PC-3 (cell line): ENCODE measurements at regions not wholly inside any gene's neighbourhood (a gene's known extent, or its start where the extent isn't known, plus 50 kb on each side); places are given as distances from the start of the nearest gene placed in this dataset.

Source experiments
- ATAC-seq: fragments of 200-7000 bp; cut with Tn5 transposase; 2 replicates; pipeline ENCODE4 v1.9.1; 2020; ENCODE audit warnings: mild to moderate bottlenecking, moderate library complexity
- BruUV-seq: library from RNA; stranded (reverse); fragments of 400-500 nt; replicated peaks from 2 replicates; lab custom pipeline; 2021; lab: Mats Ljungman, UMichigan
- CTCF ChIA-PET: fragments of 300-600 bp; sonication (Branson Sonifier 250); formaldehyde crosslinking; loops from one replicate; lab custom pipeline; 2022; ENCODE audit warnings: antibody characterized with exemption; lab: Charles Lee
- POLR2A ChIA-PET: fragments of 300-600 bp; sonication (Branson Sonifier 250); formaldehyde crosslinking; loops from one replicate; lab custom pipeline; 2022; ENCODE audit warnings: antibody characterized with exemption; ENCODE audit not compliant: unreplicated experiment; lab: Charles Lee
- DNase-seq: peaks from one replicate; pipeline ENCODE4 v3.0.0-alpha.2; 2015
- H2AFZ ChIP-seq: fragments of 300-600 bp; sonication (generic); 2 replicates; pipeline ENCODE4 v1.6.0; 2016; ENCODE audit warnings: antibody characterized with exemption, low read length
- H3F3A ChIP-seq: fragments of 300-600 bp; sonication (generic); one replicate; pipeline ENCODE4 v1.6.0; 2017; ENCODE audit warnings: antibody characterized with exemption, low read length, control low read depth, mild to moderate bottlenecking; ENCODE audit not compliant: unreplicated experiment
- H3K27ac ChIP-seq: fragments of 300-600 bp; sonication (generic); 2 replicates; pipeline ENCODE4 v1.5.1; 2016; ENCODE audit warnings: mild to moderate bottlenecking, low read length
- H3K27me3 ChIP-seq: fragments of 300-600 bp; sonication (generic); 2 replicates; pipeline ENCODE4 v1.6.1; 2016; ENCODE audit warnings: low read length, mixed read lengths
- H3K36me3 ChIP-seq: fragments of 300-600 bp; sonication (generic); 2 replicates; pipeline ENCODE4 v1.6.1; 2016; ENCODE audit warnings: low read depth, mixed run types, low read length, mixed read lengths
- H3K4me1 ChIP-seq: fragments of 300-600 bp; sonication (generic); 2 replicates; pipeline ENCODE4 v1.5.1; 2016; ENCODE audit warnings: low read length; ENCODE audit not compliant: insufficient read depth
- H3K4me2 ChIP-seq: fragments of 300-600 bp; sonication (generic); 2 replicates; pipeline ENCODE4 v1.6.0; 2016; ENCODE audit warnings: low read length
- H3K4me3 ChIP-seq: fragments of 300-600 bp; sonication (generic); 2 replicates; pipeline ENCODE4 v1.5.1; 2016; ENCODE audit warnings: mild to moderate bottlenecking, low read length, mixed read lengths
- H3K79me2 ChIP-seq: fragments of 300-600 bp; sonication (generic); 2 replicates; pipeline ENCODE4 v1.6.1; 2017; ENCODE audit warnings: low read length, mixed read lengths
- H3K9ac ChIP-seq: fragments of 300-600 bp; sonication (generic); 2 replicates; pipeline ENCODE4 v1.6.0; 2016; ENCODE audit warnings: mild to moderate bottlenecking, low read length
- H3K9me2 ChIP-seq: fragments of 300-600 bp; sonication (generic); replicated peaks from 2 replicates; pipeline ENCODE4 v1.6.1; 2016; ENCODE audit warnings: mixed run types, low read length, mixed read lengths
- H3K9me3 ChIP-seq: fragments of 300-600 bp; sonication (generic); 2 replicates; pipeline ENCODE4 v1.6.1; 2016; ENCODE audit warnings: low read length, mixed read lengths
- H4K20me1 ChIP-seq: fragments of 300-600 bp; sonication (generic); 2 replicates; pipeline ENCODE4 v1.6.1; 2016; ENCODE audit warnings: low read length, mixed read lengths
- CTCF ChIP-seq: fragments of 300-600 bp; sonication (generic); conservative IDR thresholded peaks from 2 replicates; pipeline ENCODE4 v1.5.1; 2017; ENCODE audit warnings: antibody characterized with exemption, low read depth, mild to moderate bottlenecking, low read length
- EZH2 ChIP-seq: fragments of 300-600 bp; sonication (generic); IDR thresholded peaks from one replicate; pipeline ENCODE4 v1.6.1; 2017; ENCODE audit warnings: antibody characterized with exemption, mild to moderate bottlenecking, low read length; ENCODE audit not compliant: unreplicated experiment
- EZH2phosphoT487 ChIP-seq: fragments of 300-600 bp; sonication (generic); IDR thresholded peaks from 2 replicates; pipeline ENCODE4 v1.6.1; 2018; ENCODE audit warnings: mild to moderate bottlenecking, antibody characterized with exemption, low read length, borderline replicate concordance
- intact Hi-C: fragments of 100-400 bp; cut with micrococcal nuclease; formaldehyde crosslinking; loops from 2 replicates; pipeline ENCODE4 v1.9.0; 2023

GRCh38 chr12:89831310-89832095 is 122.9 kb upstream of the ATP2B1 start:
- ATAC-seq (no peak), DNase-seq (no peak)
- no peak overlapping the region for H2AFZ ChIP-seq
- TF ChIP-seq CTCF (no peak), EZH2phosphoT487 (no peak), EZH2 (no peak)
- no TSS peak for BruUV-seq
- no peak overlapping the region for H3K4me3 ChIP-seq
- H3K27me3 ChIP-seq, result no peaks in the 10 kb centered on the region
- no peak overlapping the region for H3K9ac ChIP-seq
- no peaks in the 10 kb centered on the region for H3K9me2 ChIP-seq
- POLR2A ChIA-PET, result no interaction called here
- no peaks in the 10 kb centered on the region for H3K79me2 ChIP-seq
- no peaks in the 10 kb centered on the region for H4K20me1 ChIP-seq
- H3K9me3 ChIP-seq, result no peaks in the 10 kb centered on the region
- no peaks in the 10 kb centered on the region for H3K36me3 ChIP-seq
- intact Hi-C loops, result no loop called here
- H3F3A ChIP-seq, result no peaks in the 10 kb centered on the region
- H3K27ac ChIP-seq, result no peak overlapping the region
- H3K4me2 ChIP-seq, result no peak overlapping the region
- CTCF ChIA-PET, result no interaction called here
- H3K4me1 ChIP-seq, result peaks cover 1% of the 10 kb centered on the region

GRCh38 chr12:89829434-89829975 is 120.9 kb upstream of the ATP2B1 start:
- DNase-seq (no peak), ATAC-seq (no peak)
- ChIA-PET POLR2A (no interaction called here), CTCF (no interaction called here)
- H3F3A ChIP-seq, result no peaks in the 10 kb centered on the region
- H3K4me3 ChIP-seq, result no peak overlapping the region
- no peaks in the 10 kb centered on the region for H3K9me3 ChIP-seq
- H3K4me1 ChIP-seq, result peaks cover 21% of the 10 kb centered on the region
- no peak overlapping the region for H2AFZ ChIP-seq
- no peaks in the 10 kb centered on the region for H3K27me3 ChIP-seq
- H3K9ac ChIP-seq, result no peak overlapping the region
- H3K27ac ChIP-seq, result no peak overlapping the region
- H4K20me1 ChIP-seq, result no peaks in the 10 kb centered on the region
- no peaks in the 10 kb centered on the region for H3K79me2 ChIP-seq
- no peaks in the 10 kb centered on the region for H3K36me3 ChIP-seq
- H3K9me2 ChIP-seq, result no peaks in the 10 kb centered on the region
- no peak for TF ChIP-seq CTCF
- TF ChIP-seq EZH2, result no peak
- TF ChIP-seq EZH2phosphoT487, result no peak
- intact Hi-C loops, result no loop called here
- H3K4me2 ChIP-seq, result no peak overlapping the region
- BruUV-seq, result no TSS peak

- H2AFZ ChIP-seq, result no peak overlapping the region
- H3K27me3 ChIP-seq, result no peaks in the 10 kb centered on the region
- ATAC-seq (no peak), DNase-seq (no peak)
- H3K9me3 ChIP-seq, result no peaks in the 10 kb centered on the region
- H3K9me2 ChIP-seq, result no peaks in the 10 kb centered on the region
- no peak overlapping the region for H3K9ac ChIP-seq
- no peaks in the 10 kb centered on the region for H3K79me2 ChIP-seq
- POLR2A ChIA-PET, result no interaction called here
- no peaks in the 10 kb centered on the region for H4K20me1 ChIP-seq
- H3F3A ChIP-seq, result no peaks in the 10 kb centered on the region
- no TSS peak for BruUV-seq
- H3K4me1 ChIP-seq, result peaks cover 23% of the 10 kb centered on the region
- intact Hi-C loops, result no loop called here
- H3K36me3 ChIP-seq, result no peaks in the 10 kb centered on the region
- TF ChIP-seq EZH2phosphoT487 (no peak), EZH2 (no peak), CTCF (no peak)
- H3K27ac ChIP-seq, result no peak overlapping the region
- CTCF ChIA-PET, result no interaction called here
- no peak overlapping the region for H3K4me3 ChIP-seq
- no peak overlapping the region for H3K4me2 ChIP-seq
These were observed 119.9 kb upstream of the ATP2B1 start for GRCh38 chr12:89828575-89828974.
